HepG2 (cell line): ENCODE measurements at regions not wholly inside any gene's neighbourhood (a gene's known extent, or its start where the extent isn't known, plus 50 kb on each side); places are given as distances from the start of the nearest gene placed in this dataset.

Source experiments
- ATAC-seq: fragments of 200-7000 bp; cut with Tn5 transposase; 3 replicates; pipeline ENCODE4 v1.9.1; 2020; ENCODE audit warnings: mild to moderate bottlenecking, moderate library complexity
- BruUV-seq: library from RNA; stranded (reverse); fragments of 400-500 nt; replicated peaks from 2 replicates; lab custom pipeline; 2021; lab: Mats Ljungman, UMichigan
- CTCF ChIA-PET: fragments of 300-600 bp; formaldehyde crosslinking; extraction: SDS; loops from one replicate; lab custom pipeline; 2021; ENCODE audit warnings: low total read pairs, inconsistent platforms, low intra/inter-chr PET ratio; lab: Yijun Ruan, JAX
- POLR2A ChIA-PET: fragments of 350-600 bp; sonication (Branson Sonifier 250); formaldehyde crosslinking; loops from one replicate; lab custom pipeline; 2020; ENCODE audit warnings: antibody characterized with exemption, inconsistent platforms; lab: Yijun Ruan, JAX
- DNase-seq: peaks from one replicate; pipeline ENCODE4 v3.0.0-alpha.2; 2015; ENCODE audit warnings: low spot score
- FAIRE-seq: peaks from 3 replicates; lab custom pipeline; 2011; peaks lifted over from hg19 to GRCh38; lab: Jason Lieb, UNC
- H2AFZ ChIP-seq: one replicate; pipeline ENCODE4 v1.6.1; 2011; ENCODE audit warnings: low read length, inconsistent platforms
- H3K27ac ChIP-seq: fragments of 300-600 bp; 3 replicates; pipeline ENCODE4 v1.8.0; 2011; ENCODE audit warnings: mixed run types, mild to moderate bottlenecking, mixed read lengths, low read length, inconsistent platforms; ENCODE audit not compliant: insufficient read depth; ENCODE audit errors: extremely low read length
- H3K27me3 ChIP-seq, 2 experiments: fragments of 200-600 bp in 1 of 2; 2 replicates in 1 of 2; 3 replicates in 1 of 2; pipeline versions ENCODE4 v1.6.0 to v1.8.0; 2011; ENCODE audit warnings: low read length in 2 of 2, mild to moderate bottlenecking in 2 of 2, moderate library complexity in 2 of 2, inconsistent platforms in 1 of 2; ENCODE audit not compliant: insufficient read depth in 2 of 2, control insufficient read depth in 1 of 2
- H3K36me3 ChIP-seq, 2 experiments: fragments of 200-600 bp in 1 of 2; replicated peaks in 1 of 2; 2 replicates in 1 of 2; 3 replicates in 1 of 2; pipeline versions ENCODE4 v1.5.1 to v1.8.0; 2011; ENCODE audit warnings: low read length in 2 of 2, inconsistent platforms in 1 of 2; ENCODE audit not compliant: insufficient read depth in 2 of 2, control insufficient read depth in 1 of 2
- H3K4me1 ChIP-seq: 2 replicates; pipeline ENCODE4 v1.5.1; 2012; ENCODE audit warnings: low read length, inconsistent platforms; ENCODE audit not compliant: insufficient read depth
- H3K4me2 ChIP-seq: 2 replicates; pipeline ENCODE4 v1.6.0; 2011; ENCODE audit warnings: low read depth, low read length, inconsistent platforms
- H3K4me3 ChIP-seq, 3 experiments: fragments of 200-600 bp in 1 of 3; sonication (generic), shearing (Covaris generic) in 1 of 3; replicated peaks in 1 of 3; 2 replicates each; pipeline ENCODE4 v1.5.1; 2011 to 2016; ENCODE audit warnings: low read length in 3 of 3, inconsistent platforms in 2 of 3, low read depth in 2 of 3, mild to moderate bottlenecking in 2 of 3, control low read depth in 1 of 3, mixed read lengths in 1 of 3; ENCODE audit not compliant: insufficient read depth in 1 of 3
- H3K79me2 ChIP-seq: one replicate; pipeline ENCODE4 v1.6.1; 2011; ENCODE audit warnings: low read length, inconsistent platforms; ENCODE audit not compliant: insufficient read depth
- H3K9ac ChIP-seq: 2 replicates; pipeline ENCODE4 v1.6.0; 2011; ENCODE audit warnings: mild to moderate bottlenecking, low read depth, low read length, inconsistent platforms; ENCODE audit not compliant: insufficient read depth
- H3K9me3 ChIP-seq: 2 replicates; pipeline ENCODE4 v1.5.1; 2012; ENCODE audit warnings: mild to moderate bottlenecking, low read length
- H4K20me1 ChIP-seq: 2 replicates; pipeline ENCODE4 v1.6.0; 2011; ENCODE audit warnings: inconsistent platforms, mild to moderate bottlenecking, low read length, moderate library complexity; ENCODE audit not compliant: insufficient read depth
- HDAC2 ChIP-seq: sonication (generic); formaldehyde crosslinking; IDR thresholded peaks from 2 replicates; pipeline ENCODE4 v1.4.0; 2020; ENCODE audit warnings: missing genetic modification reagents
- MEIS1 ChIP-seq: sonication (generic); formaldehyde crosslinking; IDR thresholded peaks from 2 replicates; pipeline ENCODE4 v1.9.0; 2021; ENCODE audit warnings: mild to moderate bottlenecking, missing genetic modification reagents, moderate library complexity, borderline replicate concordance
- POLR2A ChIP-seq, 2 experiments: IDR thresholded peaks; 2 replicates each; pipeline ENCODE4 v1.6.1; 2011; ENCODE audit warnings: low read depth in 2 of 2, low read length in 2 of 2, mild to moderate bottlenecking in 1 of 2, moderate library complexity in 1 of 2; ENCODE audit not compliant: insufficient read depth in 1 of 2
- SALL2 ChIP-seq: sonication (generic); formaldehyde crosslinking; IDR thresholded peaks from 2 replicates; pipeline ENCODE4 v1.8.1; 2023; ENCODE audit warnings: mild to moderate bottlenecking, missing genetic modification reagents, inconsistent platforms
- ZFP1 ChIP-seq: IDR thresholded peaks from 2 replicates; pipeline ENCODE4 v1.6.1; 2016
- ZNF543 ChIP-seq: sonication (generic); formaldehyde crosslinking; IDR thresholded peaks from 2 replicates; pipeline ENCODE4 v1.4.0; 2020; ENCODE audit warnings: mild to moderate bottlenecking, missing genetic modification reagents
- ZNF788 ChIP-seq: sonication (generic); formaldehyde crosslinking; IDR thresholded peaks from 2 replicates; pipeline ENCODE4 v1.5.0; 2020; ENCODE audit warnings: mild to moderate bottlenecking, missing genetic modification reagents, borderline replicate concordance
- ZNF883 ChIP-seq: sonication (generic); formaldehyde crosslinking; IDR thresholded peaks from 2 replicates; pipeline ENCODE4 v1.5.1; 2020; ENCODE audit warnings: mild to moderate bottlenecking, missing genetic modification reagents; ENCODE audit errors: not compliant biosample characterization
- WGBS: methylation state at CpG from one replicate; pipeline ENCODE4 v1.1.6; 2017; ENCODE audit warnings: low lambda C conversion rate; 5-methylcytosine and 5-hydroxymethylcytosine counted together
- in situ Hi-C: cut with HindIII; loops from 2 replicates; pipeline ENCODE4 v1.10.0; 2017; ENCODE audit warnings: low pct_unique_long_range_greater_than_20kb; ENCODE audit not compliant: extremely low pct_ligation_motif_present
- intact Hi-C: fragments of 100-400 bp; cut with micrococcal nuclease; formaldehyde crosslinking; loops from one replicate; pipeline ENCODE4 v1.10.0; 2022; ENCODE audit not compliant: unreplicated experiment
- TF ChIP-seq, protein P1 (sequence below): fragments of 450-650 bp; IDR thresholded peaks from 2 replicates; pipeline ENCODE4 v1.6.1; 2017
- TF ChIP-seq, protein P2 (sequence below): sonication (generic); formaldehyde crosslinking; conservative IDR thresholded peaks from 2 replicates; pipeline ENCODE4 v1.4.0; 2020; ENCODE audit warnings: missing genetic modification reagents
- TF ChIP-seq, protein P3 (sequence below): sonication (generic); formaldehyde crosslinking; IDR thresholded peaks from 2 replicates; pipeline ENCODE4 v1.4.0; 2020; ENCODE audit warnings: missing genetic modification reagents

DNA sequence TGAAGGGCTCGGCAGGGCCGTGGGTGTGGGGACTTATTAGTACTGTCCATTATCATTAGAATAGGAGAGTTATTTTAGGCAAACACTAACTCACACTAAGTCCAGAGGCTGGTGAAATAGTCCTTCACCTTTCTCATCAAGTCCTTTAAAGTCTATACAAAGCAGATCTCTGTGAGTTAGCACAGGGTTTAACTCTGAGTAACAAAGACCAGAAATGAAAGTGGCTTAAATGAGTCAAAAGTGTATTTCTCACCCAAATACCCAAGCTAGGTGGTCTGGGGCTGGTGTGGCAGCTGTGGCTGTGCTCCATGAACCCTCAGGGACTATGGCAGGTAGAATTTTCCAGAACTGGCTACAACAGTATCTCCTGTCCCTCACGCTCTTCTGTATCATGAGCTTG, 263.2 kb downstream of the BCOR start:
- Histone ChIP-seq H2AFZ (no peak overlapping the region), H3K4me3 (no peak overlapping the region), H3K4me2 (no peak overlapping the region), H3K36me3 (no peaks in the 10 kb centered on the region), H3K9me3 (no peaks in the 10 kb centered on the region), H3K27me3 (no peaks in the 10 kb centered on the region; a peak in 1 of 5 replicates), H3K9ac (no peak overlapping the region), H4K20me1 (no peaks in the 10 kb centered on the region), H3K4me1 (no peaks in the 10 kb centered on the region), H3K79me2 (no peaks in the 10 kb centered on the region), H3K27ac (no peak overlapping the region)
- 58% methylated on average over 2 of the region's 3 CpGs for WGBS
- intact Hi-C loops (no loop called here), in situ Hi-C loops (no loop called here)
- DNase-seq (no peak), ATAC-seq (no peak), FAIRE-seq (no peak)
- CTCF ChIA-PET = no interaction called here
- POLR2A ChIA-PET = no interaction called here
- TF ChIP-seq MEIS1 (CRISPR knock-in tag) (no peak), ZNF788 (no peak), HDAC2 (CRISPR knock-in tag) (no peak)
- TF ChIP-seq, protein P1, sequence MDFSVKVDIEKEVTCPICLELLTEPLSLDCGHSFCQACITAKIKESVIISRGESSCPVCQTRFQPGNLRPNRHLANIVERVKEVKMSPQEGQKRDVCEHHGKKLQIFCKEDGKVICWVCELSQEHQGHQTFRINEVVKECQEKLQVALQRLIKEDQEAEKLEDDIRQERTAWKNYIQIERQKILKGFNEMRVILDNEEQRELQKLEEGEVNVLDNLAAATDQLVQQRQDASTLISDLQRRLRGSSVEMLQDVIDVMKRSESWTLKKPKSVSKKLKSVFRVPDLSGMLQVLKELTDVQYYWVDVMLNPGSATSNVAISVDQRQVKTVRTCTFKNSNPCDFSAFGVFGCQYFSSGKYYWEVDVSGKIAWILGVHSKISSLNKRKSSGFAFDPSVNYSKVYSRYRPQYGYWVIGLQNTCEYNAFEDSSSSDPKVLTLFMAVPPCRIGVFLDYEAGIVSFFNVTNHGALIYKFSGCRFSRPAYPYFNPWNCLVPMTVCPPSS = no peak
- TF ChIP-seq, protein P2, sequence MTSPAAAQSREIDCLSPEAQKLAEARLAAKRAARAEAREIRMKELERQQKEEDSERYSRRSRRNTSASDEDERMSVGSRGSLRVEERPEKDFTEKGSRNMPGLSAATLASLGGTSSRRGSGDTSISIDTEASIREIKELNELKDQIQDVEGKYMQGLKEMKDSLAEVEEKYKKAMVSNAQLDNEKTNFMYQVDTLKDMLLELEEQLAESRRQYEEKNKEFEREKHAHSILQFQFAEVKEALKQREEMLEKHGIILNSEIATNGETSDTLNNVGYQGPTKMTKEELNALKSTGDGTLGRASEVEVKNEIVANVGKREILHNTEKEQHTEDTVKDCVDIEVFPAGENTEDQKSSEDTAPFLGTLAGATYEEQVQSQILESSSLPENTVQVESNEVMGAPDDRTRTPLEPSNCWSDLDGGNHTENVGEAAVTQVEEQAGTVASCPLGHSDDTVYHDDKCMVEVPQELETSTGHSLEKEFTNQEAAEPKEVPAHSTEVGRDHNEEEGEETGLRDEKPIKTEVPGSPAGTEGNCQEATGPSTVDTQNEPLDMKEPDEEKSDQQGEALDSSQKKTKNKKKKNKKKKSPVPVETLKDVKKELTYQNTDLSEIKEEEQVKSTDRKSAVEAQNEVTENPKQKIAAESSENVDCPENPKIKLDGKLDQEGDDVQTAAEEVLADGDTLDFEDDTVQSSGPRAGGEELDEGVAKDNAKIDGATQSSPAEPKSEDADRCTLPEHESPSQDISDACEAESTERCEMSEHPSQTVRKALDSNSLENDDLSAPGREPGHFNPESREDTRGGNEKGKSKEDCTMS (CRISPR knock-in tag) = no peak
- BruUV-seq = no TSS peak

DNA sequence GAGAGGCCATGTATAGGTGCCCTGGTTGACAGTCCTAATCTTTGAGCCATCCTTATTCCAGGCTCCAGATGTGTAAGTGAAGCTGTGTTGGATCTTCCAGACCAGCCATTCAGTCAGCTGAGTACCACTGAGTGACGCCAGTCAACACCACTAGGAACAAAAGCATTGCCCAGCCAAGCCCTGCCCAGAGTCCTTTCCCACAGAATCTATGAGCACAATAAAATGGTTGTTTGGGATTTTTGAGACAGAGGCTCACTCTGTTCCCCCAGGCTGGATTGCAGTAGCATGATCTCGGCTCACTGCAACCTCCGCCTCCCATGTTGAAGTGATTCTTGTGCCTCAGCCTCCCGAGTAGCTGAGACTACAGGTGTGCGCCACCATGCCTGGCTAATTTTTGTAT, 262.5 kb downstream of the BCOR start:
- Histone ChIP-seq H3K4me1 (no peaks in the 10 kb centered on the region), H3K9ac (no peak overlapping the region), H3K36me3 (no peaks in the 10 kb centered on the region), H4K20me1 (no peaks in the 10 kb centered on the region), H3K27ac (no peak overlapping the region), H3K4me3 (no peak overlapping the region), H2AFZ (no peak overlapping the region), H3K27me3 (no peaks in the 10 kb centered on the region; a peak in 1 of 5 replicates), H3K9me3 (no peaks in the 10 kb centered on the region), H3K4me2 (no peak overlapping the region), H3K79me2 (no peaks in the 10 kb centered on the region)
- POLR2A ChIA-PET = no interaction called here
- intact Hi-C loops (no loop called here), in situ Hi-C loops (no loop called here)
- no TSS peak for BruUV-seq
- FAIRE-seq = no peak
- no peak for ATAC-seq
- TF ChIP-seq, protein P3, sequence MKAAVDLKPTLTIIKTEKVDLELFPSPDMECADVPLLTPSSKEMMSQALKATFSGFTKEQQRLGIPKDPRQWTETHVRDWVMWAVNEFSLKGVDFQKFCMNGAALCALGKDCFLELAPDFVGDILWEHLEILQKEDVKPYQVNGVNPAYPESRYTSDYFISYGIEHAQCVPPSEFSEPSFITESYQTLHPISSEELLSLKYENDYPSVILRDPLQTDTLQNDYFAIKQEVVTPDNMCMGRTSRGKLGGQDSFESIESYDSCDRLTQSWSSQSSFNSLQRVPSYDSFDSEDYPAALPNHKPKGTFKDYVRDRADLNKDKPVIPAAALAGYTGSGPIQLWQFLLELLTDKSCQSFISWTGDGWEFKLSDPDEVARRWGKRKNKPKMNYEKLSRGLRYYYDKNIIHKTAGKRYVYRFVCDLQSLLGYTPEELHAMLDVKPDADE (CRISPR knock-in tag) = no peak
- TF ChIP-seq POLR2A (IDR thresholded peaks at IDR 0.05; ENCODE audit: insufficient read depth in 1 of 2, low read depth in 2 of 2, low read length in 2 of 2) = no peak
- TF ChIP-seq ZFP1 (CRISPR knock-in tag) = no peak
- no peak for TF ChIP-seq SALL2
- no peak for TF ChIP-seq ZNF883 (CRISPR knock-in tag)
- no peak for TF ChIP-seq ZNF543 (CRISPR knock-in tag)
- CTCF ChIA-PET = no interaction called here
- DNase-seq = no peak
- WGBS = 80% methylated on average over 5 of the region's 5 CpGs
